IMR-90 (cell line): ENCODE measurements at regions not wholly inside any gene's neighbourhood (a gene's known extent, or its start where the extent isn't known, plus 50 kb on each side); places are given as distances from the start of the nearest gene placed in this dataset.

Experiments used
- ATAC-seq: fragments of 200-7000 bp; cut with Tn5 transposase; 2 replicates; pipeline ENCODE4 v1.9.1; 2020; ENCODE audit warnings: low read depth, mild to moderate bottlenecking, moderate library complexity
- BruUV-seq: library from RNA; stranded (reverse); fragments of 400-500 nt; replicated peaks from 2 replicates; lab custom pipeline; 2021; lab: Mats Ljungman, UMichigan
- CTCF ChIA-PET: fragments of 300-600 bp; formaldehyde crosslinking; extraction: SDS; loops from one replicate; lab custom pipeline; 2021; ENCODE audit warnings: antibody characterized with exemption; lab: Yijun Ruan, JAX
- POLR2A ChIA-PET: fragments of 300-600 bp; sonication (Branson Sonifier 250); formaldehyde crosslinking; loops from one replicate; lab custom pipeline; 2022; ENCODE audit warnings: antibody characterized with exemption; ENCODE audit not compliant: unreplicated experiment; lab: Charles Lee
- DNase-seq: peaks from one replicate; pipeline ENCODE4 v3.0.0; 2013
- H2AFZ ChIP-seq: replicated peaks from 2 replicates; pipeline ENCODE3; 2013; ENCODE audit warnings: low read length, mild to moderate bottlenecking; ENCODE audit not compliant: poor library complexity
- H2AK5ac ChIP-seq: 2 replicates; pipeline ENCODE4 v1.6.1; 2013; ENCODE audit warnings: low read depth, low read length, inconsistent platforms
- H2AK9ac ChIP-seq: replicated peaks from 2 replicates; pipeline ENCODE3; 2013; ENCODE audit warnings: mild to moderate bottlenecking, low read depth, low read length, moderate library complexity; ENCODE audit not compliant: poor library complexity
- H2BK120ac ChIP-seq: 2 replicates; pipeline ENCODE4 v1.6.1; 2013; ENCODE audit warnings: low read depth, low read length, inconsistent platforms
- H2BK15ac ChIP-seq: 3 replicates; pipeline ENCODE4 v1.6.1; 2013; ENCODE audit warnings: low read depth, low read length, inconsistent platforms
- H2BK20ac ChIP-seq: 2 replicates; pipeline ENCODE4 v1.6.1; 2013; ENCODE audit warnings: low read depth, mild to moderate bottlenecking, inconsistent platforms, low read length, moderate library complexity
- H2BK5ac ChIP-seq: 2 replicates; pipeline ENCODE4 v1.6.1; 2013; ENCODE audit warnings: mild to moderate bottlenecking, low read depth, low read length, inconsistent platforms; ENCODE audit not compliant: poor library complexity, severe bottlenecking
- H3K14ac ChIP-seq: replicated peaks from 2 replicates; pipeline ENCODE4 v1.6.1; 2013; ENCODE audit warnings: low read depth, low read length, inconsistent platforms
- H3K18ac ChIP-seq: 2 replicates; pipeline ENCODE4 v1.6.1; 2013; ENCODE audit warnings: low read depth, low read length, control low read depth
- H3K23ac ChIP-seq: 2 replicates; pipeline ENCODE4 v1.6.1; 2013; ENCODE audit warnings: low read depth, low read length, inconsistent platforms
- H3K27ac ChIP-seq: 2 replicates; pipeline ENCODE4 v1.5.1; 2013; ENCODE audit warnings: mild to moderate bottlenecking, control low read depth, low read length; ENCODE audit not compliant: insufficient read depth
- H3K27me3 ChIP-seq: 2 replicates; pipeline ENCODE4 v1.6.1; 2013; ENCODE audit warnings: low read length; ENCODE audit not compliant: control insufficient read depth, insufficient read depth
- H3K36me3 ChIP-seq: 2 replicates; pipeline ENCODE4 v1.6.1; 2013; ENCODE audit warnings: low read length, mixed read lengths; ENCODE audit not compliant: control insufficient read depth, insufficient read depth
- H3K4ac ChIP-seq: 2 replicates; pipeline ENCODE4 v1.6.1; 2013; ENCODE audit warnings: low read depth, low read length, inconsistent platforms
- H3K4me1 ChIP-seq: 2 replicates; pipeline ENCODE4 v1.6.1; 2013; ENCODE audit warnings: low read length, mixed read lengths; ENCODE audit not compliant: control insufficient read depth, insufficient read depth
- H3K4me2 ChIP-seq: 2 replicates; pipeline ENCODE4 v1.6.1; 2013; ENCODE audit warnings: low read depth, mild to moderate bottlenecking, control low read depth, low read length, moderate library complexity
- H3K4me3 ChIP-seq: 2 replicates; pipeline ENCODE4 v1.5.1; 2013; ENCODE audit warnings: low read depth, mild to moderate bottlenecking, control low read depth, low read length, moderate library complexity; ENCODE audit not compliant: insufficient read depth
- H3K56ac ChIP-seq: 2 replicates; pipeline ENCODE4 v1.6.1; 2013; ENCODE audit warnings: low read length, inconsistent platforms; ENCODE audit not compliant: insufficient read depth; ENCODE audit errors: extremely low read depth
- H3K79me1 ChIP-seq, 2 experiments: 2 replicates each; pipeline ENCODE4 v1.6.1; 2013; ENCODE audit warnings: low read length in 2 of 2, inconsistent platforms in 1 of 2, low read depth in 1 of 2
- H3K9ac ChIP-seq: 2 replicates; pipeline ENCODE4 v1.6.1; 2013; ENCODE audit warnings: low read depth, low read length, control low read depth
- H3K9me1 ChIP-seq: 2 replicates; pipeline ENCODE4 v1.6.1; 2013; ENCODE audit warnings: low read length, inconsistent platforms; ENCODE audit not compliant: insufficient read depth
- H3K9me3 ChIP-seq: 2 replicates; pipeline ENCODE4 v1.6.1; 2013; ENCODE audit warnings: low read length; ENCODE audit not compliant: control insufficient read depth, insufficient read depth
- H4K20me1 ChIP-seq: 2 replicates; pipeline ENCODE4 v1.6.1; 2013; ENCODE audit warnings: low read length, inconsistent platforms; ENCODE audit not compliant: insufficient read depth
- H4K5ac ChIP-seq: 2 replicates; pipeline ENCODE4 v1.6.1; 2013; ENCODE audit warnings: mild to moderate bottlenecking, low read depth, low read length, control low read depth
- H4K8ac ChIP-seq, 2 experiments: 2 replicates each; pipeline ENCODE4 v1.6.1; 2013; ENCODE audit warnings: low read depth in 2 of 2, low read length in 2 of 2, control low read depth in 1 of 2, inconsistent platforms in 1 of 2
- H4K91ac ChIP-seq: 2 replicates; pipeline ENCODE4 v1.6.1; 2013; ENCODE audit warnings: low read depth, low read length, inconsistent platforms; ENCODE audit not compliant: insufficient read depth
- BHLHE40 ChIP-seq: fragments of 150-350 bp; IDR thresholded peaks from 2 replicates; pipeline ENCODE4 v1.6.1; 2016; ENCODE audit warnings: mild to moderate bottlenecking, low read depth, low read length
- ELK1 ChIP-seq: fragments of 150-350 bp; IDR thresholded peaks from 2 replicates; pipeline ENCODE4 v1.6.1; 2016; ENCODE audit warnings: low read depth, mild to moderate bottlenecking, low read length, moderate library complexity, borderline replicate concordance
- MXI1 ChIP-seq: IDR thresholded peaks from 2 replicates; pipeline ENCODE4 v1.6.1; 2012; ENCODE audit warnings: low read depth, mild to moderate bottlenecking, low read length, moderate library complexity, borderline replicate concordance
- RAD21 ChIP-seq: IDR thresholded peaks from 2 replicates; pipeline ENCODE4 v1.6.1; 2012; ENCODE audit warnings: low read length, improper control_type of control experiment
- RCOR1 ChIP-seq: IDR thresholded peaks from 2 replicates; pipeline ENCODE4 v1.6.1; 2012; ENCODE audit warnings: mild to moderate bottlenecking, low read length, improper control_type of control experiment; ENCODE audit not compliant: insufficient replicate concordance
- WGBS, 2 experiments: methylation state at CpG; one replicate each; pipeline versions ENCODE4 v1.1.5 to v1.1.7; 2013; ENCODE audit warnings: missing lambda C conversion rate in 2 of 2; ENCODE audit not compliant: insufficient read length in 1 of 2; ENCODE audit errors: extremely low coverage in 2 of 2; 5-methylcytosine and 5-hydroxymethylcytosine counted together
- dilution Hi-C: fragments of 300-500 bp; cut with HindIII; formaldehyde crosslinking; loops from one replicate; pipeline ENCODE4 v1.14.3; 2018; ENCODE audit warnings: low sequenced_read_pairs; ENCODE audit not compliant: unreplicated experiment
- in situ Hi-C: fragments of 300-500 bp; cut with MboI; formaldehyde crosslinking; loops from 3 replicates; pipeline ENCODE4 v1.14.3; 2019; ENCODE audit warnings: low sequenced_read_pairs, inconsistent platforms, mixed read lengths
- intact Hi-C: fragments of 100-400 bp; cut with micrococcal nuclease; formaldehyde crosslinking; loops from 2 replicates; pipeline ENCODE4 v1.10.0; 2022

GRCh38 chr15:62403164-62403809 is 238.2 kb upstream of the C2CD4B start:
- Histone ChIP-seq H4K91ac (peak overlapping the region; percentile 82), H2AK5ac (peak overlapping the region; percentile 93), H2BK20ac (peak overlapping the region; percentile 88), H3K9me3 (peaks cover 6% of the 10 kb centered on the region), H3K14ac (peak overlapping the region; percentile 53), H2AFZ (no peak overlapping the region), H3K18ac (peak overlapping the region; percentile 78; the same call in 1 of the 2 replicates), H3K23ac (peak overlapping the region; percentile 41; the same call in 1 of the 2 replicates), H3K9me1 (peaks cover 15% of the 10 kb centered on the region), H4K8ac (peak overlapping the region; percentile 56 to 70), H3K4ac (peak overlapping the region; percentile 79), H3K9ac (no peak overlapping the region), H2AK9ac (peak overlapping the region; percentile 82), H2BK5ac (peak overlapping the region; percentile 42), H3K4me3 (no peak overlapping the region), H3K79me1 (peaks cover 22 to 43% of the 10 kb centered on the region in 2 experiments), H4K5ac (peak overlapping the region; percentile 67; the same call in 1 of the 2 replicates), H2BK15ac (peak overlapping the region; percentile 92; the same call in 2 of the 3 replicates), H4K20me1 (no peaks in the 10 kb centered on the region), H2BK120ac (peak overlapping the region; percentile 78), H3K36me3 (no peaks in the 10 kb centered on the region), H3K4me1 (peaks cover 17% of the 10 kb centered on the region), H3K27me3 (no peaks in the 10 kb centered on the region), H3K4me2 (no peak overlapping the region), H3K27ac (no peak overlapping the region; the same call in 1 of the 2 replicates), H3K56ac (0 out of 2 replicates have a peak overlapping the region, but pooled peaks have one; percentile 13)
- ChIA-PET POLR2A (no interaction called here), CTCF (no interaction called here)
- BruUV-seq = no TSS peak
- TF ChIP-seq RAD21 = no peak
- no peak for TF ChIP-seq BHLHE40
- no peak for TF ChIP-seq ELK1
- TF ChIP-seq RCOR1 = no peak
- no peak for TF ChIP-seq MXI1
- DNase-seq = peak; percentile 74
- intact Hi-C loops = no loop called here
- in situ Hi-C loops = no loop called here
- peak; percentile 62 for ATAC-seq
- 67% methylated on average over 3 of the region's 8 CpGs; no CpG with 5 or more reads in 1 of the 2 experiments for WGBS, 2 experiments
- dilution Hi-C loops = no loop called here
